GM12878 (cell line): ENCODE measurements at regions not wholly inside any gene's neighbourhood (a gene's known extent, or its start where the extent isn't known, plus 50 kb on each side); places are given as distances from the start of the nearest gene placed in this dataset.

Source experiments
- ATAC-seq: fragments of 200-7000 bp; cut with Tn5 transposase; 3 replicates; pipeline ENCODE4 v1.9.1; 2020; ENCODE audit warnings: mild to moderate bottlenecking, moderate library complexity
- BruUV-seq: library from RNA; stranded (reverse); fragments of 400-500 nt; replicated peaks from 2 replicates; lab custom pipeline; 2021; lab: Mats Ljungman, UMichigan
- CTCF ChIA-PET: fragments of 300-600 bp; sonication (Branson Sonifier 250); formaldehyde crosslinking; extraction: SDS; loops from one replicate; lab custom pipeline; 2021; ENCODE audit warnings: inconsistent platforms; lab: Yijun Ruan, JAX
- POLR2A ChIA-PET: fragments of 350-600 bp; formaldehyde crosslinking; extraction: SDS; loops from one replicate; lab custom pipeline; 2021; ENCODE audit warnings: inconsistent platforms; lab: Charles Lee
- RAD21 ChIA-PET: fragments of 300-600 bp; sonication (Branson Sonifier 250); formaldehyde crosslinking; loops from one replicate; lab custom pipeline; 2023; ENCODE audit warnings: antibody characterized with exemption; ENCODE audit not compliant: unreplicated experiment; lab: Charles Lee
- SMC1A ChIA-PET: fragments of 300-600 bp; sonication (Branson Sonifier 250); formaldehyde crosslinking; loops from one replicate; lab custom pipeline; 2023; ENCODE audit not compliant: unreplicated experiment, uncharacterized antibody; lab: Charles Lee
- DNase-seq: peaks from one replicate; pipeline ENCODE4 v3.0.0-alpha.2; 2011; ENCODE audit warnings: low read depth, low spot score
- FAIRE-seq: peaks from 3 replicates; lab custom pipeline; 2011; peaks lifted over from hg19 to GRCh38; lab: Jason Lieb, UNC
- H2AFZ ChIP-seq: 2 replicates; pipeline ENCODE4 v1.6.0; 2011; ENCODE audit warnings: low read depth, low read length, control low read depth; ENCODE audit not compliant: control insufficient read depth
- H3K27ac ChIP-seq: 2 replicates; pipeline ENCODE4 v1.5.1; 2011; ENCODE audit warnings: control low read depth; ENCODE audit not compliant: control insufficient read depth, insufficient read depth
- H3K27me3 ChIP-seq, 2 experiments: replicated peaks in 1 of 2; 2 replicates each; pipeline versions ENCODE4 v1.6.0 to v1.6.1; 2011; ENCODE audit warnings: low read length in 1 of 2; ENCODE audit not compliant: control insufficient read depth in 2 of 2, insufficient read depth in 2 of 2
- H3K36me3 ChIP-seq, 2 experiments: 2 replicates each; pipeline ENCODE4 v1.5.1; 2011; ENCODE audit warnings: low read length in 1 of 2; ENCODE audit not compliant: control insufficient read depth in 2 of 2, insufficient read depth in 2 of 2
- H3K4me1 ChIP-seq: 2 replicates; pipeline ENCODE4 v1.6.1; 2011; ENCODE audit warnings: mild to moderate bottlenecking, low read length, moderate library complexity, mixed read lengths; ENCODE audit not compliant: control insufficient read depth, insufficient read depth
- H3K4me2 ChIP-seq: 2 replicates; pipeline ENCODE4 v1.6.0; 2011; ENCODE audit warnings: control low read depth; ENCODE audit not compliant: control insufficient read depth, insufficient read depth
- H3K4me3 ChIP-seq: fragments of 200-600 bp; sonication (generic); 2 replicates; pipeline ENCODE4 v1.5.1; 2016
- H3K79me2 ChIP-seq: 2 replicates; pipeline ENCODE4 v1.6.0; 2011; ENCODE audit warnings: low read length; ENCODE audit not compliant: control insufficient read depth, insufficient read depth
- H3K9ac ChIP-seq: 2 replicates; pipeline ENCODE4 v1.8.0; 2011; ENCODE audit warnings: low read length, control low read depth, mixed read lengths; ENCODE audit not compliant: control insufficient read depth, insufficient read depth
- H3K9me3 ChIP-seq: replicated peaks from 3 replicates; pipeline ENCODE4 v1.5.1; 2011; ENCODE audit warnings: mild to moderate bottlenecking, low read length; ENCODE audit not compliant: control insufficient read depth, insufficient read depth
- H4K20me1 ChIP-seq: 2 replicates; pipeline ENCODE4 v1.6.0; 2011; ENCODE audit not compliant: control insufficient read depth, insufficient read depth
- E2F8 ChIP-seq: fragments of 450-650 bp; IDR thresholded peaks from 2 replicates; pipeline ENCODE4 v1.6.1; 2018; ENCODE audit warnings: mild to moderate bottlenecking, low read depth, moderate library complexity; ENCODE audit not compliant: partially characterized antibody
- HDAC2 ChIP-seq: fragments of 200-600 bp; sonication (generic); IDR thresholded peaks from 2 replicates; pipeline ENCODE4 v1.6.1; 2017
- IKZF1 ChIP-seq: fragments of 450-650 bp; conservative IDR thresholded peaks from 2 replicates; pipeline ENCODE4 v1.6.1; 2017; ENCODE audit warnings: antibody characterized with exemption, mild to moderate bottlenecking
- KDM1A ChIP-seq: fragments of 200-600 bp; sonication (generic); IDR thresholded peaks from 2 replicates; pipeline ENCODE4 v1.6.1; 2016; ENCODE audit warnings: borderline replicate concordance
- MLLT1 ChIP-seq: fragments of 450-650 bp; IDR thresholded peaks from 2 replicates; pipeline ENCODE4 v1.6.1; 2016; ENCODE audit warnings: mild to moderate bottlenecking
- MXI1 ChIP-seq: fragments of 150-350 bp; IDR thresholded peaks from 2 replicates; pipeline ENCODE4 v1.6.1; 2011; ENCODE audit warnings: low read depth, mild to moderate bottlenecking, inconsistent platforms, low read length, improper control_type of control experiment
- MYC ChIP-seq: IDR thresholded peaks from 2 replicates; pipeline ENCODE4 v1.6.1; 2011; ENCODE audit warnings: mild to moderate bottlenecking, low read length, moderate library complexity, inconsistent platforms; ENCODE audit not compliant: insufficient read depth, insufficient replicate concordance, insufficient read length, severe bottlenecking
- NR2C2 ChIP-seq: IDR thresholded peaks from 2 replicates; pipeline ENCODE4 v1.6.1; 2011; ENCODE audit warnings: borderline replicate concordance, low read depth; ENCODE audit not compliant: control insufficient read depth, insufficient read length
- RAD51 ChIP-seq: fragments of 450-650 bp; IDR thresholded peaks from 2 replicates; pipeline ENCODE4 v1.6.1; 2016; ENCODE audit warnings: moderate library complexity, mild to moderate bottlenecking, inconsistent platforms
- SPI1 ChIP-seq: IDR thresholded peaks from 2 replicates; pipeline ENCODE4 v1.6.1; 2011; ENCODE audit warnings: low read depth, mild to moderate bottlenecking, low read length, moderate library complexity, borderline replicate concordance; ENCODE audit not compliant: insufficient read depth
- YY1 ChIP-seq: IDR thresholded peaks from 2 replicates; pipeline ENCODE4 v1.6.1; 2011; ENCODE audit warnings: low read depth, mild to moderate bottlenecking, low read length
- ZBED1 ChIP-seq: IDR thresholded peaks from 2 replicates; pipeline ENCODE4 v1.6.1; 2016; ENCODE audit warnings: borderline replicate concordance
- WGBS: methylation state at CpG from one replicate; pipeline ENCODE4 v1.1.6; 2016; ENCODE audit warnings: low lambda C conversion rate; ENCODE audit not compliant: insufficient replicate concordance, insufficient coverage; ENCODE audit errors: missing lambda C conversion rate; 5-methylcytosine and 5-hydroxymethylcytosine counted together
- in situ Hi-C: fragments of 300-500 bp; cut with MboI; formaldehyde crosslinking; loops from 9 replicates; pipeline ENCODE4 v1.14.3; 2018; ENCODE audit warnings: mixed read lengths
- intact Hi-C: fragments of 100-400 bp; cut with micrococcal nuclease; formaldehyde crosslinking; loops from one replicate; pipeline ENCODE4 v1.14.2; 2022; ENCODE audit not compliant: unreplicated experiment
- TF ChIP-seq, protein P1 (sequence below): fragments of 450-650 bp; conservative IDR thresholded peaks from 2 replicates; pipeline ENCODE4 v1.6.1; 2017; ENCODE audit warnings: mild to moderate bottlenecking, moderate library complexity

- FAIRE-seq = no peak
- no peaks in the 10 kb centered on the region for H3K27me3 ChIP-seq
These were observed 192.4 kb upstream of the GORAB start for GRCh38 chr1:170339534-170339933.

GRCh38 chr1:170340308-170340707 is 191.7 kb upstream of the GORAB start:
- RAD21 ChIA-PET = no interaction called here
- H3K4me3 ChIP-seq = no peak overlapping the region
- no peaks in the 10 kb centered on the region for H3K27me3 ChIP-seq
- 24% methylated on average over 2 of the region's 2 CpGs for WGBS
- H2AFZ ChIP-seq = no peak overlapping the region
- in situ Hi-C loops = no loop called here
- no peaks in the 10 kb centered on the region for H4K20me1 ChIP-seq
- SMC1A ChIA-PET = interaction anchor here (1.4 kb wide), 1 partner anchor 9 kb away, joined by 4 read pairs; no protein-coding TSS in a partner anchor
- no peaks in the 10 kb centered on the region for H3K4me1 ChIP-seq
- H3K9ac ChIP-seq = no peak overlapping the region
- POLR2A ChIA-PET = no interaction called here
- no peak for DNase-seq
- ATAC-seq = no peak
- intact Hi-C loops = no loop called here
- H3K27ac ChIP-seq = no peak overlapping the region
- no peaks in the 10 kb centered on the region for H3K9me3 ChIP-seq
- CTCF ChIA-PET = no interaction called here
- FAIRE-seq = no peak
- BruUV-seq = no TSS peak
- no peak overlapping the region for H3K4me2 ChIP-seq
- H3K79me2 ChIP-seq = no peaks in the 10 kb centered on the region
- no peaks in the 10 kb centered on the region for H3K36me3 ChIP-seq
- TF ChIP-seq ZBED1 (no peak), E2F8 (no peak), NR2C2 (no peak), MYC (no peak)
- TF ChIP-seq, protein P1, sequence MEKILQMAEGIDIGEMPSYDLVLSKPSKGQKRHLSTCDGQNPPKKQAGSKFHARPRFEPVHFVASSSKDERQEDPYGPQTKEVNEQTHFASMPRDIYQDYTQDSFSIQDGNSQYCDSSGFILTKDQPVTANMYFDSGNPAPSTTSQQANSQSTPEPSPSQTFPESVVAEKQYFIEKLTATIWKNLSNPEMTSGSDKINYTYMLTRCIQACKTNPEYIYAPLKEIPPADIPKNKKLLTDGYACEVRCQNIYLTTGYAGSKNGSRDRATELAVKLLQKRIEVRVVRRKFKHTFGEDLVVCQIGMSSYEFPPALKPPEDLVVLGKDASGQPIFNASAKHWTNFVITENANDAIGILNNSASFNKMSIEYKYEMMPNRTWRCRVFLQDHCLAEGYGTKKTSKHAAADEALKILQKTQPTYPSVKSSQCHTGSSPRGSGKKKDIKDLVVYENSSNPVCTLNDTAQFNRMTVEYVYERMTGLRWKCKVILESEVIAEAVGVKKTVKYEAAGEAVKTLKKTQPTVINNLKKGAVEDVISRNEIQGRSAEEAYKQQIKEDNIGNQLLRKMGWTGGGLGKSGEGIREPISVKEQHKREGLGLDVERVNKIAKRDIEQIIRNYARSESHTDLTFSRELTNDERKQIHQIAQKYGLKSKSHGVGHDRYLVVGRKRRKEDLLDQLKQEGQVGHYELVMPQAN = no peak

More at GRCh38 chr1:170339534-170339933, 192.4 kb upstream of the GORAB start:
- no peaks in the 10 kb centered on the region for H4K20me1 ChIP-seq
- H3K4me1 ChIP-seq = no peaks in the 10 kb centered on the region
- TF ChIP-seq MLLT1 (no peak), SPI1 (no peak), HDAC2 (no peak), YY1 (no peak), KDM1A (no peak), RAD51 (no peak), MXI1 (no peak), IKZF1 (no peak)
- no TSS peak for BruUV-seq
- H2AFZ ChIP-seq = no peak overlapping the region
- 0% methylated on average over 2 of the region's 2 CpGs for WGBS
- no peak overlapping the region for H3K9ac ChIP-seq
- no peaks in the 10 kb centered on the region for H3K79me2 ChIP-seq
- no peak overlapping the region for H3K27ac ChIP-seq
- no peak overlapping the region for H3K4me3 ChIP-seq
- no peak for ATAC-seq
- no peaks in the 10 kb centered on the region for H3K9me3 ChIP-seq
- intact Hi-C loops (no loop called here), in situ Hi-C loops (no loop called here)
- no peak overlapping the region for H3K4me2 ChIP-seq
- no peak for DNase-seq
- ChIA-PET POLR2A (no interaction called here), SMC1A (interaction anchor here (1.1 kb wide), 1 partner anchor 37 kb away, joined by 3 read pairs; no protein-coding TSS in a partner anchor), RAD21 (no interaction called here), CTCF (interaction anchor here (0.6 kb wide), 1 partner anchor 349 kb away, joined by 3 read pairs; no protein-coding TSS in a partner anchor)
- no peaks in the 10 kb centered on the region for H3K36me3 ChIP-seq
